H1 (cell line): ENCODE measurements at regions not wholly inside any gene's neighbourhood (a gene's known extent, or its start where the extent isn't known, plus 50 kb on each side); places are given as distances from the start of the nearest gene placed in this dataset.

Experiments
- CTCF ChIA-PET: fragments of 300-600 bp; sonication (Branson Sonifier 250); formaldehyde crosslinking; loops from one replicate; lab custom pipeline; 2021; ENCODE audit not compliant: partially characterized antibody; lab: Charles Lee
- POLR2A ChIA-PET: fragments of 300-600 bp; sonication (Branson Sonifier 250); formaldehyde crosslinking; loops from one replicate; lab custom pipeline; 2021; ENCODE audit warnings: inconsistent platforms; ENCODE audit not compliant: partially characterized antibody; lab: Charles Lee
- DNase-seq, 2 experiments: peaks; one replicate each; pipeline versions ENCODE4 v3.0.0 to v3.0.0-alpha.2; 2010 to 2022; ENCODE audit warnings: low spot score in 2 of 2, low read depth in 1 of 2, mixed read lengths in 1 of 2
- FAIRE-seq: peaks from 2 replicates; lab custom pipeline; 2011; peaks lifted over from hg19 to GRCh38; lab: Jason Lieb, UNC
- H2AFZ ChIP-seq: 2 replicates; pipeline ENCODE4 v1.8.1; 2012; ENCODE audit warnings: low read length, inconsistent platforms
- H2AK5ac ChIP-seq: 2 replicates; pipeline ENCODE4 v1.6.1; 2013; ENCODE audit warnings: low read depth, low read length
- H2BK120ac ChIP-seq: replicated peaks from 2 replicates; pipeline ENCODE3; 2013; ENCODE audit warnings: low read depth, low read length, inconsistent platforms
- H2BK12ac ChIP-seq: 2 replicates; pipeline ENCODE4 v1.6.1; 2013; ENCODE audit warnings: low read depth, low read length
- H2BK15ac ChIP-seq: 2 replicates; pipeline ENCODE4 v1.6.1; 2013; ENCODE audit warnings: low read length
- H2BK20ac ChIP-seq: 2 replicates; pipeline ENCODE4 v1.6.1; 2013; ENCODE audit warnings: low read length
- H2BK5ac ChIP-seq: 2 replicates; pipeline ENCODE4 v1.6.1; 2013; ENCODE audit warnings: low read depth, low read length
- H3K14ac ChIP-seq: 2 replicates; pipeline ENCODE4 v1.6.1; 2013; ENCODE audit warnings: inconsistent platforms; ENCODE audit not compliant: insufficient read length
- H3K18ac ChIP-seq: 2 replicates; pipeline ENCODE4 v1.6.1; 2013; ENCODE audit warnings: low read length; ENCODE audit errors: extremely low read depth
- H3K23ac ChIP-seq: 2 replicates; pipeline ENCODE4 v1.6.1; 2013; ENCODE audit warnings: inconsistent platforms; ENCODE audit not compliant: insufficient read length
- H3K23me2 ChIP-seq: 2 replicates; pipeline ENCODE4 v1.6.1; 2013; ENCODE audit warnings: low read depth, low read length
- H3K27ac ChIP-seq: 2 replicates; pipeline ENCODE4 v1.6.1; 2011; ENCODE audit warnings: low read depth, low read length, inconsistent platforms
- H3K27me3 ChIP-seq, 4 experiments: replicated peaks in 1 of 4; 1 replicate in 1 of 4; 2 replicates in 3 of 4; pipeline versions ENCODE4 v1.6.1 to v1.8.1; 2011 to 2013; ENCODE audit warnings: low read length in 3 of 4, mild to moderate bottlenecking in 3 of 4, inconsistent platforms in 2 of 4, mixed read lengths in 2 of 4, moderate library complexity in 1 of 4; ENCODE audit not compliant: control insufficient read depth in 3 of 4, insufficient read depth in 3 of 4; ENCODE audit errors: extremely low read depth in 1 of 4
- H3K36me3 ChIP-seq, 4 experiments: 2 replicates each; pipeline versions ENCODE4 v1.6.1 to v1.8.1; 2011 to 2013; ENCODE audit warnings: mild to moderate bottlenecking in 4 of 4, low read length in 3 of 4, moderate library complexity in 2 of 4, control low read depth in 1 of 4, inconsistent platforms in 1 of 4; ENCODE audit not compliant: insufficient read depth in 4 of 4, control insufficient read depth in 2 of 4
- H3K4ac ChIP-seq: replicated peaks from 2 replicates; pipeline ENCODE3; 2013; ENCODE audit warnings: low read length, low read depth, mixed read lengths, inconsistent platforms; ENCODE audit not compliant: insufficient read length
- H3K4me1 ChIP-seq, 4 experiments: replicated peaks in 1 of 4; 1 replicate in 1 of 4; 2 replicates in 3 of 4; pipeline versions ENCODE4 v1.6.1 to v1.8.1; 2011 to 2013; ENCODE audit warnings: low read length in 3 of 4, inconsistent platforms in 2 of 4, mixed read lengths in 1 of 4; ENCODE audit not compliant: insufficient read depth in 4 of 4, control insufficient read depth in 3 of 4
- H3K4me2 ChIP-seq, 2 experiments: 2 replicates each; pipeline versions ENCODE4 v1.6.1 to v1.8.1; 2011 to 2013; ENCODE audit warnings: low read depth in 2 of 2, low read length in 2 of 2, control low read depth in 1 of 2, inconsistent platforms in 1 of 2, mild to moderate bottlenecking in 1 of 2; ENCODE audit not compliant: insufficient read depth in 1 of 2
- H3K4me3 ChIP-seq, 4 experiments: fragments of 200-600, 300-600 bp in 1 of 4; sonication (generic), shearing (Covaris generic), sonication (Bioruptor Twin) in 1 of 4; 2 replicates each; pipeline versions ENCODE4 v1.5.1 to v1.8.1; 2011 to 2016; ENCODE audit warnings: low read length in 4 of 4, low read depth in 3 of 4, control low read depth in 2 of 4, inconsistent platforms in 2 of 4, mild to moderate bottlenecking in 2 of 4, mixed read lengths in 1 of 4, moderate library complexity in 1 of 4; ENCODE audit not compliant: insufficient read depth in 2 of 4; ENCODE audit errors: extremely low read depth in 1 of 4
- H3K56ac ChIP-seq: replicated peaks from 2 replicates; pipeline ENCODE3; 2013; ENCODE audit warnings: low read depth, mild to moderate bottlenecking, mixed read lengths, low read length, inconsistent platforms; ENCODE audit not compliant: insufficient read length
- H3K79me1 ChIP-seq: 2 replicates; pipeline ENCODE4 v1.6.1; 2013; ENCODE audit warnings: low read depth, low read length, control low read depth
- H3K79me2 ChIP-seq, 2 experiments: 2 replicates each; pipeline versions ENCODE4 v1.6.1 to v1.8.1; 2012 to 2013; ENCODE audit warnings: low read length in 2 of 2, mild to moderate bottlenecking in 2 of 2, inconsistent platforms in 1 of 2; ENCODE audit not compliant: insufficient read depth in 2 of 2, control insufficient read depth in 1 of 2
- H3K9ac ChIP-seq, 4 experiments: replicated peaks in 1 of 4; 1 replicate in 1 of 4; 2 replicates in 3 of 4; pipeline versions ENCODE4 v1.6.1 to v1.8.1; 2011 to 2013; ENCODE audit warnings: low read depth in 3 of 4, low read length in 3 of 4, control low read depth in 2 of 4, mild to moderate bottlenecking in 2 of 4, moderate library complexity in 2 of 4, inconsistent platforms in 1 of 4; ENCODE audit errors: extremely low read depth in 1 of 4
- H3K9me3 ChIP-seq, 2 experiments: 2 replicates each; pipeline versions ENCODE4 v1.6.1 to v1.8.1; 2012 to 2013; ENCODE audit warnings: mild to moderate bottlenecking in 2 of 2, moderate library complexity in 2 of 2, control low read depth in 1 of 2, inconsistent platforms in 1 of 2, low read depth in 1 of 2, low read length in 1 of 2, mixed read lengths in 1 of 2; ENCODE audit not compliant: insufficient read depth in 2 of 2
- H4K20me1 ChIP-seq, 2 experiments: replicated peaks in 1 of 2; 2 replicates each; pipeline versions ENCODE3 to v1.8.1; 2011 to 2013; ENCODE audit warnings: inconsistent platforms in 2 of 2, low read length in 2 of 2, mild to moderate bottlenecking in 1 of 2; ENCODE audit not compliant: insufficient read depth in 2 of 2, control insufficient read depth in 1 of 2
- H4K5ac ChIP-seq: 2 replicates; pipeline ENCODE4 v1.6.1; 2013; ENCODE audit warnings: low read length, low read depth, mixed read lengths, inconsistent platforms; ENCODE audit not compliant: insufficient read length
- H4K8ac ChIP-seq: 2 replicates; pipeline ENCODE4 v1.8.0; 2013; ENCODE audit warnings: mild to moderate bottlenecking, moderate library complexity, low read length, inconsistent platforms; ENCODE audit not compliant: insufficient read depth; ENCODE audit errors: extremely low read depth
- H4K91ac ChIP-seq: replicated peaks from 2 replicates; pipeline ENCODE3; 2013; ENCODE audit warnings: low read length, mixed read lengths, inconsistent platforms; ENCODE audit not compliant: insufficient read length
- ASH2L ChIP-seq: fragments of 200-600, 300-600 bp; sonication (generic); IDR thresholded peaks from one replicate; pipeline ENCODE4 v1.7.1; 2017; ENCODE audit warnings: low read length
- BCL11A ChIP-seq, 2 experiments: IDR thresholded peaks; one replicate each; pipeline ENCODE4 v1.6.1; 2011; ENCODE audit warnings: low read depth in 2 of 2, low read length in 2 of 2, mild to moderate bottlenecking in 2 of 2
- BRCA1 ChIP-seq: IDR thresholded peaks from 2 replicates; pipeline ENCODE4 v1.6.1; 2012; ENCODE audit warnings: low read depth, low read length, improper control_type of control experiment
- GTF2F1 ChIP-seq: IDR thresholded peaks from 2 replicates; pipeline ENCODE4 v1.6.1; 2012; ENCODE audit warnings: low read depth, low read length, improper control_type of control experiment, borderline replicate concordance
- HDAC2 ChIP-seq, 2 experiments: fragments of 300-600 bp in 1 of 2; sonication (generic) in 1 of 2; IDR thresholded peaks; 2 replicates each; pipeline ENCODE4 v1.6.1; 2011 to 2012; ENCODE audit warnings: low read depth in 2 of 2, low read length in 2 of 2, mild to moderate bottlenecking in 2 of 2, moderate library complexity in 2 of 2, borderline replicate concordance in 1 of 2, inconsistent platforms in 1 of 2
- HDAC6 ChIP-seq: IDR thresholded peaks from one replicate; pipeline ENCODE4 v1.7.1; 2012; ENCODE audit warnings: low read depth, mild to moderate bottlenecking, inconsistent platforms, low read length, moderate library complexity
- MAX ChIP-seq: IDR thresholded peaks from 2 replicates; pipeline ENCODE4 v1.6.1; 2012; ENCODE audit warnings: inconsistent platforms
- NANOG ChIP-seq: IDR thresholded peaks from 2 replicates; pipeline ENCODE4 v1.6.1; 2011; ENCODE audit warnings: low read length, low read depth, mild to moderate bottlenecking, inconsistent platforms; ENCODE audit not compliant: insufficient read depth, poor library complexity, severe bottlenecking
- PHF8 ChIP-seq: fragments of 200-600 bp; sonication (generic); conservative IDR thresholded peaks from 2 replicates; pipeline ENCODE4 v1.7.1; 2012; ENCODE audit warnings: low read depth, mild to moderate bottlenecking, inconsistent platforms, low read length, moderate library complexity
- POLR2AphosphoS5 ChIP-seq: IDR thresholded peaks from 2 replicates; pipeline ENCODE4 v1.6.1; 2011; ENCODE audit warnings: low read depth, low read length
- SIN3A ChIP-seq, 2 experiments: IDR thresholded peaks in 1 of 2; conservative IDR thresholded peaks in 1 of 2; 2 replicates each; pipeline ENCODE4 v1.6.1; 2011 to 2012; ENCODE audit warnings: low read length in 2 of 2, improper control_type of control experiment in 1 of 2, low read depth in 1 of 2, mild to moderate bottlenecking in 1 of 2
- TCF12 ChIP-seq: IDR thresholded peaks from 2 replicates; pipeline ENCODE4 v1.6.1; 2011; ENCODE audit warnings: low read depth, mild to moderate bottlenecking, low read length
- WGBS, 2 experiments: shearing (Covaris generic) in 1 of 2; methylation state at CpG; one replicate each; pipeline versions ENCODE4 v1.1.6 to v1.1.7; 2013 to 2015; ENCODE audit warnings: low lambda C conversion rate in 2 of 2, mixed read lengths in 2 of 2, inconsistent platforms in 1 of 2, low coverage in 1 of 2, missing lambda C conversion rate in 1 of 2; ENCODE audit not compliant: insufficient replicate concordance in 2 of 2, insufficient coverage in 1 of 2, insufficient read length in 1 of 2; ENCODE audit errors: extremely low coverage in 1 of 2, missing lambda C conversion rate in 1 of 2; 5-methylcytosine and 5-hydroxymethylcytosine counted together
- TF ChIP-seq, protein P1 (sequence below): IDR thresholded peaks from 2 replicates; pipeline ENCODE4 v1.6.1; 2012; ENCODE audit warnings: inconsistent platforms

GRCh38 chr4:100894339-100894870 lies 376.6 kb upstream of the EMCN start:
- no peak overlapping the region for H2BK15ac ChIP-seq
- no peak overlapping the region for H4K5ac ChIP-seq
- H2BK20ac ChIP-seq, result no peak overlapping the region
- H3K56ac ChIP-seq, result no peak overlapping the region
- H3K9me3 ChIP-seq, result no peaks in the 10 kb centered on the region
- WGBS, 2 experiments, result 78% methylated on average over 1 of the region's 1 CpG; no CpG with 5 or more reads in 1 of the 2 experiments
- no peak overlapping the region for H2AK5ac ChIP-seq
- H2BK12ac ChIP-seq, result no peak overlapping the region
- H3K9ac ChIP-seq, result no peak overlapping the region
- no peak overlapping the region for H3K18ac ChIP-seq
- H3K27me3 ChIP-seq, result no peaks in the 10 kb centered on the region
- no peak overlapping the region for H3K27ac ChIP-seq
- H3K4ac ChIP-seq, result no peak overlapping the region
- CTCF ChIA-PET, result interaction anchor here (1.8 kb wide), 1 partner anchor 45 kb away, joined by 4 read pairs; no protein-coding TSS in a partner anchor
- no peaks in the 10 kb centered on the region for H3K79me2 ChIP-seq
- no peaks in the 10 kb centered on the region for H4K20me1 ChIP-seq
- H3K4me2 ChIP-seq, result no peak overlapping the region
- H2BK5ac ChIP-seq, result no peak overlapping the region
- no peaks in the 10 kb centered on the region for H3K36me3 ChIP-seq
- FAIRE-seq (no peak), DNase-seq (no peak)
- no peak overlapping the region for H4K91ac ChIP-seq
- H3K14ac ChIP-seq, result no peak overlapping the region
- no peak overlapping the region for H3K4me3 ChIP-seq
- no peak overlapping the region for H4K8ac ChIP-seq
- no peaks in the 10 kb centered on the region for H3K23me2 ChIP-seq
- no peaks in the 10 kb centered on the region for H3K79me1 ChIP-seq
- POLR2A ChIA-PET, result no interaction called here
- H2AFZ ChIP-seq, result no peak overlapping the region
- no peaks in the 10 kb centered on the region for H3K4me1 ChIP-seq
- H3K23ac ChIP-seq, result no peak overlapping the region
- no peak overlapping the region for H2BK120ac ChIP-seq
- TF ChIP-seq BRCA1 (no peak), TCF12 (no peak), GTF2F1 (no peak), HDAC6 (no peak), MAX (no peak), PHF8 (no peak), BCL11A (IDR thresholded peaks at IDR 0.05; ENCODE audit: low read depth in 2 of 2, low read length in 2 of 2) (no peak), ASH2L (no peak), SIN3A (conservative IDR thresholded peaks at IDR 0.05 in 1 of 2, IDR thresholded peaks at IDR 0.05 in 1 of 2; ENCODE audit: low read depth in 1 of 2, low read length in 2 of 2) (no peak), POLR2AphosphoS5 (no peak), NANOG (no peak), HDAC2 (IDR thresholded peaks at IDR 0.05; ENCODE audit: borderline replicate concordance in 1 of 2, low read depth in 2 of 2, low read length in 2 of 2) (no peak)
- TF ChIP-seq, protein P1, sequence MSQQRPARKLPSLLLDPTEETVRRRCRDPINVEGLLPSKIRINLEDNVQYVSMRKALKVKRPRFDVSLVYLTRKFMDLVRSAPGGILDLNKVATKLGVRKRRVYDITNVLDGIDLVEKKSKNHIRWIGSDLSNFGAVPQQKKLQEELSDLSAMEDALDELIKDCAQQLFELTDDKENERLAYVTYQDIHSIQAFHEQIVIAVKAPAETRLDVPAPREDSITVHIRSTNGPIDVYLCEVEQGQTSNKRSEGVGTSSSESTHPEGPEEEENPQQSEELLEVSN, result no peak
